HG03575 (cell line): ENCODE measurements at regions not wholly inside any gene's neighbourhood (a gene's known extent, or its start where the extent isn't known, plus 50 kb on each side); places are given as distances from the start of the nearest gene placed in this dataset.

Source experiments
- ATAC-seq: cut with Tn5 transposase; IDR thresholded peaks from one replicate; pipeline ENCODE4 v1.9.1; 2021; ENCODE audit not compliant: unreplicated experiment, insufficient number of reproducible peaks, low FRiP score; ENCODE audit errors: extremely low read depth

- no peak for ATAC-seq
Observed at GRCh38 chr5:67366691-67367395, 170.2 kb upstream of the CD180 start.

GRCh38 chr5:67366276-67366675 is 169.7 kb upstream of the CD180 start:
- no peak for ATAC-seq

GRCh38 chr5:67364381-67364970 is 167.9 kb upstream of the CD180 start:
- no peak for ATAC-seq

- no peak for ATAC-seq
Observed at GRCh38 chr5:67363963-67364362, 167.4 kb upstream of the CD180 start.

GRCh38 chr5:67363180-67363709 is 166.6 kb upstream of the CD180 start:
- no peak for ATAC-seq

- ATAC-seq, result no peak
Observed at GRCh38 chr5:67361932-67362729, 165.5 kb upstream of the CD180 start.

GRCh38 chr5:67360047-67360446 is 163.4 kb upstream of the CD180 start:
- ATAC-seq, result no peak

- no peak for ATAC-seq
Observed at GRCh38 chr5:67358186-67358585, 161.6 kb upstream of the CD180 start.

- no peak for ATAC-seq
Observed at GRCh38 chr5:67355120-67355713, 158.6 kb upstream of the CD180 start.

- ATAC-seq, result no peak
Observed at GRCh38 chr5:67353500-67354450, 157.2 kb upstream of the CD180 start.

- no peak for ATAC-seq
Observed at GRCh38 chr5:67350618-67351201, 154.1 kb upstream of the CD180 start.

GRCh38 chr5:67350185-67350584 is 153.6 kb upstream of the CD180 start:
- no peak for ATAC-seq

GRCh38 chr5:67347821-67348220 is 151.2 kb upstream of the CD180 start:
- no peak for ATAC-seq

GRCh38 chr5:67346611-67347010 is 150.0 kb upstream of the CD180 start:
- no peak for ATAC-seq

GRCh38 chr5:67344870-67345269 is 148.3 kb upstream of the CD180 start:
- no peak for ATAC-seq

GRCh38 chr5:67343835-67344234 is 147.2 kb upstream of the CD180 start:
- no peak for ATAC-seq

- no peak for ATAC-seq
Observed at GRCh38 chr5:67341478-67341877, 144.9 kb upstream of the CD180 start.

- no peak for ATAC-seq
Observed at GRCh38 chr5:67339219-67339767, 142.7 kb upstream of the CD180 start.
